ENCODE measurements at regions not wholly inside any gene's neighbourhood (a gene's known extent, or its start where the extent isn't known, plus 50 kb on each side); places are given as distances from the start of the nearest gene placed in this dataset.

GRCh38 chr3:194536871-194537637, 50.3 kb upstream of the ATP13A3 start:
- DNase-seq, result peak; percentile 58

Measured in COR-L47 (cell line).